KMS-11 (cell line): ENCODE measurements at regions not wholly inside any gene's neighbourhood (a gene's known extent, or its start where the extent isn't known, plus 50 kb on each side); places are given as distances from the start of the nearest gene placed in this dataset.

ENCODE experiments used
- H2AFZ ChIP-seq: fragments of 200-600 bp; sonication (generic); 2 replicates; pipeline ENCODE4 v1.6.1; 2016; ENCODE audit warnings: antibody characterized with exemption, mixed run types, low read depth
- H3K27ac ChIP-seq: fragments of 200-600 bp; sonication (generic); 2 replicates; pipeline ENCODE4 v1.6.1; 2016; ENCODE audit warnings: mild to moderate bottlenecking, mixed run types
- H3K27me3 ChIP-seq: fragments of 200-600 bp; sonication (generic); 2 replicates; pipeline ENCODE4 v1.6.1; 2017; ENCODE audit warnings: mild to moderate bottlenecking, low read depth, mixed run types, moderate library complexity; ENCODE audit not compliant: insufficient read depth
- H3K36me3 ChIP-seq: fragments of 200-600 bp; sonication (generic); 2 replicates; pipeline ENCODE4 v1.6.1; 2017; ENCODE audit warnings: mild to moderate bottlenecking, mixed run types; ENCODE audit not compliant: insufficient read depth
- H3K4me1 ChIP-seq: fragments of 200-600 bp; sonication (generic); 2 replicates; pipeline ENCODE4 v1.6.1; 2016; ENCODE audit warnings: mild to moderate bottlenecking, low read depth, mixed run types; ENCODE audit not compliant: poor library complexity, severe bottlenecking
- H3K4me2 ChIP-seq: fragments of 200-600 bp; sonication (generic); 2 replicates; pipeline ENCODE4 v1.7.0; 2016; ENCODE audit warnings: mild to moderate bottlenecking, mixed run types
- H3K4me3 ChIP-seq: fragments of 200-600 bp; sonication (generic); IDR thresholded peaks from 2 replicates; pipeline ENCODE4 v1.6.1; 2017; ENCODE audit warnings: low read depth, low read length, mixed read lengths; ENCODE audit not compliant: insufficient read depth
- H3K79me2 ChIP-seq: fragments of 200-600 bp; sonication (generic); 2 replicates; pipeline ENCODE4 v1.6.1; 2016; ENCODE audit warnings: low read depth, mixed run types; ENCODE audit not compliant: insufficient read depth
- H3K9ac ChIP-seq: fragments of 200-600 bp; sonication (generic); 2 replicates; pipeline ENCODE4 v1.6.1; 2016; ENCODE audit warnings: mild to moderate bottlenecking, mixed run types
- H4K20me1 ChIP-seq: fragments of 200-600 bp; sonication (generic); 2 replicates; pipeline ENCODE4 v1.6.1; 2016; ENCODE audit warnings: mild to moderate bottlenecking, mixed run types; ENCODE audit not compliant: insufficient read depth
- TF ChIP-seq, protein P1 (sequence below): fragments of 200-600 bp; sonication (generic); conservative IDR thresholded peaks from 2 replicates; pipeline ENCODE4 v1.6.1; 2017; ENCODE audit warnings: low read depth, mild to moderate bottlenecking, antibody characterized with exemption, low read length, moderate library complexity, mixed read lengths

DNA sequence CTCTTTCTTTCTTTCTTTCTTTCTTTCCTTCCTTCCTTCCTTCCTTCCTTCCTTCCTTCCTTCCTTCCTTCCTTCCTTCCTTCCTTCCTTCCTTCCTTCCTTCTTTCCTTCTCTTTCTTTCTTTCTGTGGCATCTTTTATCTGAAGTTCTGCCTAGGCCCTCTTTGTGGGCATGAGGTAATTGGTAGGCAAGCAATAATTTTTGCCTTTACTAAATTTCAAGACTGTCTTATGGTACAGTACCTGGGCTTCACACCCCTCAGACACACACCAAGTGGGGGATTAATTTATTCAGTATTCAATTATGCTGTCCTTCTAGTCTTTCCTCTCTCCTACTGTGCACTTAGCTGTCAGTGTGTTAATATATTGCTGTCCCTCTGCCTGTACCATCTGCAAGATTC lies 155.5 kb downstream of the OXSM start:
- Histone ChIP-seq H3K4me2 (no peak overlapping the region), H4K20me1 (no peaks in the 10 kb centered on the region), H3K4me1 (no peaks in the 10 kb centered on the region), H3K4me3 (no peak overlapping the region), H2AFZ (no peak overlapping the region), H3K27me3 (no peaks in the 10 kb centered on the region), H3K79me2 (no peaks in the 10 kb centered on the region), H3K36me3 (no peaks in the 10 kb centered on the region), H3K9ac (no peak overlapping the region), H3K27ac (no peak overlapping the region)
- TF ChIP-seq, protein P1, sequence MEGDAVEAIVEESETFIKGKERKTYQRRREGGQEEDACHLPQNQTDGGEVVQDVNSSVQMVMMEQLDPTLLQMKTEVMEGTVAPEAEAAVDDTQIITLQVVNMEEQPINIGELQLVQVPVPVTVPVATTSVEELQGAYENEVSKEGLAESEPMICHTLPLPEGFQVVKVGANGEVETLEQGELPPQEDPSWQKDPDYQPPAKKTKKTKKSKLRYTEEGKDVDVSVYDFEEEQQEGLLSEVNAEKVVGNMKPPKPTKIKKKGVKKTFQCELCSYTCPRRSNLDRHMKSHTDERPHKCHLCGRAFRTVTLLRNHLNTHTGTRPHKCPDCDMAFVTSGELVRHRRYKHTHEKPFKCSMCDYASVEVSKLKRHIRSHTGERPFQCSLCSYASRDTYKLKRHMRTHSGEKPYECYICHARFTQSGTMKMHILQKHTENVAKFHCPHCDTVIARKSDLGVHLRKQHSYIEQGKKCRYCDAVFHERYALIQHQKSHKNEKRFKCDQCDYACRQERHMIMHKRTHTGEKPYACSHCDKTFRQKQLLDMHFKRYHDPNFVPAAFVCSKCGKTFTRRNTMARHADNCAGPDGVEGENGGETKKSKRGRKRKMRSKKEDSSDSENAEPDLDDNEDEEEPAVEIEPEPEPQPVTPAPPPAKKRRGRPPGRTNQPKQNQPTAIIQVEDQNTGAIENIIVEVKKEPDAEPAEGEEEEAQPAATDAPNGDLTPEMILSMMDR, result no peak

GRCh38 chr3:25945836-25946235 lies 155.9 kb downstream of the OXSM start:
- TF ChIP-seq, protein P1, result no peak
- H3K27me3 ChIP-seq, result no peaks in the 10 kb centered on the region
- H2AFZ ChIP-seq, result no peak overlapping the region
- no peaks in the 10 kb centered on the region for H3K36me3 ChIP-seq
- H3K79me2 ChIP-seq, result no peaks in the 10 kb centered on the region
- no peak overlapping the region for H3K27ac ChIP-seq
- H3K9ac ChIP-seq, result no peak overlapping the region
- H3K4me2 ChIP-seq, result no peak overlapping the region
- H3K4me1 ChIP-seq, result no peaks in the 10 kb centered on the region
- H3K4me3 ChIP-seq, result no peak overlapping the region
- no peaks in the 10 kb centered on the region for H4K20me1 ChIP-seq

DNA sequence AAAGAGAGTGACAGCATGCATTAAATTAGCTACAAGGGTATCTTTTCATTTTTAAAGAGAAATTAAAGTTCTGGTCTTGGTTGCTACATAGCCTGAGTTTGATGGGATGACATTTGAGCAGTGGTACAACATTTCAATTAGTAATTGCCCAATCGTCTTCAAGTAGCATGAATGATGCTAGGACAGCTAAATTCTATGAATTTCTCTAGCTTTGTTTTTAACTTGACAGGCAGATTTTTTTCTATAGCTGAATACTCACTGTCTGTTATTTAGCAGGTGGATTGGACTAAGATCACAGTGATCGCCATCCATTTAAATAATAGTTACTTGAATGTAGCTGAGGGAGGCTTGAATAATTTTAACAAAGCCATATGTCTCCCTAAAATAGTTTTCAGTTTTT lies 162.2 kb downstream of the OXSM start:
- TF ChIP-seq, protein P1, result no peak
- no peak overlapping the region for H3K9ac ChIP-seq
- no peaks in the 10 kb centered on the region for H3K27me3 ChIP-seq
- H3K4me2 ChIP-seq, result no peak overlapping the region
- H2AFZ ChIP-seq, result no peak overlapping the region
- no peaks in the 10 kb centered on the region for H3K4me1 ChIP-seq
- H3K36me3 ChIP-seq, result no peaks in the 10 kb centered on the region
- no peaks in the 10 kb centered on the region for H3K79me2 ChIP-seq
- H4K20me1 ChIP-seq, result no peaks in the 10 kb centered on the region
- H3K27ac ChIP-seq, result no peak overlapping the region
- no peak overlapping the region for H3K4me3 ChIP-seq

GRCh38 chr3:25957026-25957425 lies 167.1 kb downstream of the OXSM start:
- TF ChIP-seq, protein P1, result no peak
- H3K79me2 ChIP-seq, result no peaks in the 10 kb centered on the region
- H3K4me3 ChIP-seq, result no peak overlapping the region

More at GRCh38 chr3:25957026-25957425, 167.1 kb downstream of the OXSM start:
- Histone ChIP-seq H3K9ac (no peak overlapping the region), H3K4me1 (no peaks in the 10 kb centered on the region), H3K27me3 (no peaks in the 10 kb centered on the region), H3K36me3 (no peaks in the 10 kb centered on the region), H3K4me2 (no peak overlapping the region), H4K20me1 (no peaks in the 10 kb centered on the region), H3K27ac (no peak overlapping the region), H2AFZ (no peak overlapping the region)
